LNCAP (cell line): ENCODE measurements at regions not wholly inside any gene's neighbourhood (a gene's known extent, or its start where the extent isn't known, plus 50 kb on each side); places are given as distances from the start of the nearest gene placed in this dataset.

ENCODE experiments used
- TF ChIP-seq, protein P1 (sequence below): fragments of 450-650 bp; IDR thresholded peaks from 2 replicates; pipeline ENCODE4 v1.5.1; 2017; ENCODE audit warnings: mild to moderate bottlenecking

DNA sequence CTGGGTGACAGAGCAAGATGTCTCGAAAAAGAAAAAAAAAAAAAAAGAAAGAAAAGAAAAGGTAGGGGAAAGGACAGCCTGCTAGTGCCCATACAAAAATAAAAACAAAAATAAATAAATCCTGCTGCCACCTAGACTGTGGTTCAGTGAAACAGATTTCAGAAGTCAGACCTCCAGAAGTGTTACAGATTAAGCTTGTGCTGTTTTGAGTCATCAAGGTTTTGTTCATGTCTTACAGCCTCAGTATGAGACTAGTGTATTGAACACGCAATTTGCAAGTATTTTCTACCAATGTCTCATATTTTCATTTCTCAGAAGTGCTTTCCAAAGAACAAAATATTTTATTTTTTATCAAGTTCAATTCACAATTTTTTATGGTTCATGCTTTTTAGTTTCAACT lies 720.4 kb upstream of the GYPC start:
- TF ChIP-seq, protein P1, sequence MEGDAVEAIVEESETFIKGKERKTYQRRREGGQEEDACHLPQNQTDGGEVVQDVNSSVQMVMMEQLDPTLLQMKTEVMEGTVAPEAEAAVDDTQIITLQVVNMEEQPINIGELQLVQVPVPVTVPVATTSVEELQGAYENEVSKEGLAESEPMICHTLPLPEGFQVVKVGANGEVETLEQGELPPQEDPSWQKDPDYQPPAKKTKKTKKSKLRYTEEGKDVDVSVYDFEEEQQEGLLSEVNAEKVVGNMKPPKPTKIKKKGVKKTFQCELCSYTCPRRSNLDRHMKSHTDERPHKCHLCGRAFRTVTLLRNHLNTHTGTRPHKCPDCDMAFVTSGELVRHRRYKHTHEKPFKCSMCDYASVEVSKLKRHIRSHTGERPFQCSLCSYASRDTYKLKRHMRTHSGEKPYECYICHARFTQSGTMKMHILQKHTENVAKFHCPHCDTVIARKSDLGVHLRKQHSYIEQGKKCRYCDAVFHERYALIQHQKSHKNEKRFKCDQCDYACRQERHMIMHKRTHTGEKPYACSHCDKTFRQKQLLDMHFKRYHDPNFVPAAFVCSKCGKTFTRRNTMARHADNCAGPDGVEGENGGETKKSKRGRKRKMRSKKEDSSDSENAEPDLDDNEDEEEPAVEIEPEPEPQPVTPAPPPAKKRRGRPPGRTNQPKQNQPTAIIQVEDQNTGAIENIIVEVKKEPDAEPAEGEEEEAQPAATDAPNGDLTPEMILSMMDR = no peak

GRCh38 chr2:125942585-125943424 lies 713.2 kb upstream of the GYPC start:
- TF ChIP-seq, protein P1 = no peak

DNA sequence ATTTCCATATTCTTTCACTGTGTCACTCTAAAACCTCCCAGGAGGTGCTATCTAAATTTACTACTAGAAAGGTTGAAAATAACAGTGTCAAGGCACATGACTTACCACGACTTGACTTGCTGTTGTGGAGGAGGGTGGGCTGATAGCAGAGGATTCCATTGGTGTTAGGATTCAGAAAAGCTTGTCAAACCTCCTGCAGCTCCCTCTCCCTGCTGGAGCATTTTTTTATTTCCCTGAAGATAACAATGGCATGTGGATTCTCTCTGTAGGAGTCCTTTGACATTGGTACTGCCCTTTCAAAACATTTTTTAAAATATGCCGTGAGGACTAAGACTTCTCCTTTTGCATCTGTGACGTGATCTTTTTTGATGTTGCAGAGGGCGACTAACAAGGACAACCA lies 696.9 kb upstream of the GYPC start:
- TF ChIP-seq, protein P1 = no peak

GRCh38 chr2:125961739-125962138 lies 694.2 kb upstream of the GYPC start:
- TF ChIP-seq, protein P1 = no peak

DNA sequence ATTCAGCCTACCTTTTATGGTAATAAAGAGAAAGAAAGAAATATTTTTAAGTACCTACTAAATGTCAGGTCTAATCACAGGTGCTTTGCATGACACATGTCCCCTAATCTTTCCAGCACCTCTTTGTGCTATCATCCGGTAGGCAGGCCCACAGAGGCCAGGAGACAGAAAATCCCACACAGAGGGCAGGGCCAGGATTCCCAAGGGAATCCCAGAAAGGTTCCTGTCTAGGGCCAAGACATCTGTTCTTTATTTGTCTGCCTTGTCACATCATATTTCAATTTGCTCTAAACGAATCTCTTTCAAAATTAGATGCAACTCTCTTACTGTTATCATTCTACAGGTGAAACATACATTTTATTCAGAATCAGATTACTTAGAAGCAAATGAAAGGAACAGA lies 676.1 kb upstream of the GYPC start:
- TF ChIP-seq, protein P1 = no peak

DNA sequence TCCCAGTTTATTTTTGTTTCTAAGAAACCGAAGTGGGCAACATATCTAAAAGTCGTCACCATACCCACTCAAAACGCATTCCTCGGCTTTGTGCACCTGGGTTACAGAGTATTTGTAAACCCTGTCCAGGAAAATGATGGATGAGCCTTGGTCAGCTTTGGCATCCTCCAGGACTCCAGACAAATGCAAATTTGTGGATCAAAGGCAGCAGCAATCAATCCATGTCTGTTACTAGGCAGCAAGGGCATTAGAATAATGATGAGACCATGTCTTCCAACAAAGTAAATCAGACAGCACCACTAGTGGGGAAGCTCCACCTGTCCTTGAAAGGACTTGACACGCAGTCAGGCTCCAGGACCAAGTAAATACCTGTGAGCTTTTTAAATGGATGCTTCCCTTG lies 672.6 kb upstream of the GYPC start:
- TF ChIP-seq, protein P1 = no peak

DNA sequence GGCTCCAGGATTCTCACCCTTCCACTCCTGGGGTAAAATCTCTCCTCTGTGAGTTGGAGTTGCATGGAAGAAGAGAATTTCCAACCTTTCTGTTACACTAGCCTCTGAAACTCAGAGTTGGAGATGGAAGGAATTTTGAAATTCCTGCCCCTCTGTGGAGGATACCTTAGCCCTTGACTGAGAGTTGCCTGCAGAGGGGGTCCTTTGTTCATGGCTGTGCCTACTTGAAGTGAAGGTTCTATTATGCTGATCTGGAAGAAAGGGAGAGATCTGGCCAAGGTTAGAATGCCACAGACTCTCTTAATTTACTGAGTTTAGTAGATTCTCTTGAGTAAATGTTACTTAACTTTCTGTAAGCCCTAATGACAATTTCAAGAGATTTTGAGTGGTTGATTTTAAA lies 626.6 kb upstream of the GYPC start:
- TF ChIP-seq, protein P1 = no peak
